IMR-90 (cell line): ENCODE measurements at regions not wholly inside any gene's neighbourhood (a gene's known extent, or its start where the extent isn't known, plus 50 kb on each side); places are given as distances from the start of the nearest gene placed in this dataset.
"Not testable (repeated sequence)": the region's sequence is repeated elsewhere in the genome, so short reads cannot be mapped to it uniquely, and the experiment has no call there.

Experiments
- BHLHE40 ChIP-seq: fragments of 150-350 bp; IDR thresholded peaks from 2 replicates; pipeline ENCODE4 v1.6.1; 2016; ENCODE audit warnings: mild to moderate bottlenecking, low read depth, low read length
- MAFK ChIP-seq: IDR thresholded peaks from 2 replicates; pipeline ENCODE4 v1.6.1; 2012; ENCODE audit warnings: low read depth, low read length, improper control_type of control experiment
- POLR2A ChIP-seq: IDR thresholded peaks from 2 replicates; pipeline ENCODE4 v1.6.1; 2012; ENCODE audit warnings: mild to moderate bottlenecking, low read depth, low read length
- RAD21 ChIP-seq: IDR thresholded peaks from 2 replicates; pipeline ENCODE4 v1.6.1; 2012; ENCODE audit warnings: low read length, improper control_type of control experiment
- SMC3 ChIP-seq: fragments of 150-350 bp; IDR thresholded peaks from 2 replicates; pipeline ENCODE4 v1.6.1; 2016; ENCODE audit warnings: low read depth, mild to moderate bottlenecking, antibody characterized with exemption, low read length, moderate library complexity
- TF ChIP-seq, protein P1 (sequence below): conservative IDR thresholded peaks from 2 replicates; pipeline ENCODE4 v1.5.1; 2012; ENCODE audit warnings: mild to moderate bottlenecking, low read depth, low read length, improper control_type of control experiment

GRCh38 chr1:98552576-98553074, 108.9 kb upstream of the SNX7 start:
- TF ChIP-seq, protein P1, sequence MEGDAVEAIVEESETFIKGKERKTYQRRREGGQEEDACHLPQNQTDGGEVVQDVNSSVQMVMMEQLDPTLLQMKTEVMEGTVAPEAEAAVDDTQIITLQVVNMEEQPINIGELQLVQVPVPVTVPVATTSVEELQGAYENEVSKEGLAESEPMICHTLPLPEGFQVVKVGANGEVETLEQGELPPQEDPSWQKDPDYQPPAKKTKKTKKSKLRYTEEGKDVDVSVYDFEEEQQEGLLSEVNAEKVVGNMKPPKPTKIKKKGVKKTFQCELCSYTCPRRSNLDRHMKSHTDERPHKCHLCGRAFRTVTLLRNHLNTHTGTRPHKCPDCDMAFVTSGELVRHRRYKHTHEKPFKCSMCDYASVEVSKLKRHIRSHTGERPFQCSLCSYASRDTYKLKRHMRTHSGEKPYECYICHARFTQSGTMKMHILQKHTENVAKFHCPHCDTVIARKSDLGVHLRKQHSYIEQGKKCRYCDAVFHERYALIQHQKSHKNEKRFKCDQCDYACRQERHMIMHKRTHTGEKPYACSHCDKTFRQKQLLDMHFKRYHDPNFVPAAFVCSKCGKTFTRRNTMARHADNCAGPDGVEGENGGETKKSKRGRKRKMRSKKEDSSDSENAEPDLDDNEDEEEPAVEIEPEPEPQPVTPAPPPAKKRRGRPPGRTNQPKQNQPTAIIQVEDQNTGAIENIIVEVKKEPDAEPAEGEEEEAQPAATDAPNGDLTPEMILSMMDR, result not testable (repeated sequence)
- TF ChIP-seq MAFK, BHLHE40, SMC3, POLR2A, RAD21: not testable (repeated sequence)
